A549 (cell line): ENCODE measurements at regions not wholly inside any gene's neighbourhood (a gene's known extent, or its start where the extent isn't known, plus 50 kb on each side); places are given as distances from the start of the nearest gene placed in this dataset.

Experiments
- CTCF ChIP-seq: fragments of >200 bp; sonication (Bioruptor Twin); formaldehyde crosslinking; IDR thresholded peaks from 3 replicates; pipeline ENCODE4 v1.5.1; 2016
- MAFK ChIP-seq: fragments of 450-650 bp; IDR thresholded peaks from 2 replicates; pipeline ENCODE4 v1.6.1; 2014; ENCODE audit not compliant: partially characterized antibody
- MYC ChIP-seq: IDR thresholded peaks from 2 replicates; pipeline ENCODE4 v1.6.1; 2012; ENCODE audit warnings: mild to moderate bottlenecking, inconsistent platforms, low read length, improper control_type of control experiment, borderline replicate concordance
- NFE2L2 ChIP-seq: fragments of 150-350 bp; conservative IDR thresholded peaks from 2 replicates; pipeline ENCODE4 v1.6.1; 2014; ENCODE audit warnings: low read length
- PHF8 ChIP-seq: fragments of 200-600 bp; sonication (generic); IDR thresholded peaks from 2 replicates; pipeline ENCODE4 v1.6.1; 2016; ENCODE audit warnings: low read depth, mild to moderate bottlenecking, antibody characterized with exemption, moderate library complexity, borderline replicate concordance
- POLR2A ChIP-seq: IDR thresholded peaks from 2 replicates; pipeline ENCODE4 v1.6.1; 2012; ENCODE audit warnings: mild to moderate bottlenecking, low read length
- RAD21 ChIP-seq, 2 experiments: fragments of >200 bp in 1 of 2; sonication (Bioruptor Twin) in 1 of 2; formaldehyde crosslinking in 1 of 2; IDR thresholded peaks in 1 of 2; conservative IDR thresholded peaks in 1 of 2; 2 replicates in 1 of 2; 3 replicates in 1 of 2; pipeline ENCODE4 v1.6.1; 2012 to 2018; ENCODE audit warnings: inconsistent platforms in 1 of 2
- REST ChIP-seq: fragments of 200-600 bp; sonication (generic); IDR thresholded peaks from 2 replicates; pipeline ENCODE4 v1.6.1; 2016; ENCODE audit warnings: antibody characterized with exemption, mild to moderate bottlenecking, moderate library complexity
- RFX5 ChIP-seq: fragments of 450-650 bp; IDR thresholded peaks from 2 replicates; pipeline ENCODE4 v1.7.1; 2014; ENCODE audit warnings: antibody characterized with exemption, mild to moderate bottlenecking, moderate library complexity

GRCh38 chr5:15373151-15373550 lies 126.8 kb upstream of the FBXL7 start:
- no peak for TF ChIP-seq CTCF
- no peak for TF ChIP-seq POLR2A
- TF ChIP-seq REST: no peak
- TF ChIP-seq RFX5: no peak
- TF ChIP-seq PHF8: no peak
- no peak for TF ChIP-seq RAD21 (conservative IDR thresholded peaks at IDR 0.05 in 1 of 2, IDR thresholded peaks at IDR 0.05 in 1 of 2)
- no peak for TF ChIP-seq NFE2L2
- no peak for TF ChIP-seq MAFK
- no peak for TF ChIP-seq MYC
